ENCODE measurements at regions not wholly inside any gene's neighbourhood (a gene's known extent, or its start where the extent isn't known, plus 50 kb on each side); places are given as distances from the start of the nearest gene placed in this dataset.
"Not testable (repeated sequence)": the region's sequence is repeated elsewhere in the genome, so short reads cannot be mapped to it uniquely, and the experiment has no call there.

DNA sequence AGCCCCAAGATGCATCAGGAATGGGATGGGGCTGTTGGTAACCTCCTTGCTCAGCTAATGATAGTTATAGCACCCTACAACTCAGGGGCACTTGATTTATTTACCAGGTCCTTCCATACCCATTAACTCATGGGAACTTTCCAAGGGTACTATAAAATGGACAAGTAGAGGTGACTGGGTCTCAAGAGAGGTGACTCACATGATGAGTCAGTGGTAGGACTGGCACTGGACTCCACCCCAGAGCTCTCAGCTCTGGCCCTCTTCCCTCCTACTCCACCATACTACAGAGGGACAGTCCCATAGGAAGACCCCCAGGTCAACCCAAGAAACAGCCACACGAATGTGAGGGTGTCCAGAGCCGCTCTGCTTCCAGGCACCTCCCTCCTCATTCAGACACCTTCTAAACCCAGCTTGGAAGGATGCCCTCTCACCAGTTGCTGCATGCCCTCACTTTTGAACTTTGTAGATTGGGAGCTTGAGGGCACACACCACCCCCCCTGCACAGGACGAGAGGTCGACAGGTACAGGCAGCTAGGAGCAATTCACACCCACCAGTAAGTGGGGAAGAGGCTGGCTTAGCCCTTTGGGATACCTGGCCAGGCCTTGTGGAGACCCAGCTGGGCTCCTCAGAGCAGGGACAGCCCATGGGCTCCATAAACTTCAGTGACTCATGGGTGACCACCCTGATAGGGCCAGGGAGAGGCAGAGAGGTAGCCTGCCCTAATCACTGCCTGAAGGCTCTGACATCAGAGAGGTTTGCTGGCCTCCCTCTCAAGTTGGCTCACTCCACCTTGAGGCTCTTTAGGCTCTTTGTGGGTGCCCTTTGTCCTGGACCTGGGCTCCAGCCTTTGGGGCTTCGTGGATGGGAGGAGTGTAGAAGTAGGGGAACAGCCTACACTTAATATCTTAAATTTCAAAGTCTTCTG is 81.6 kb upstream of the MLN start:
- no peak overlapping the region for H3K4me3 ChIP-seq (ENCODE audit: low read length)
- H3F3A ChIP-seq (ENCODE audit: control insufficient read depth, insufficient read depth), result no peaks in the 10 kb centered on the region
- no peaks in the 10 kb centered on the region for H3K9me3 ChIP-seq (ENCODE audit: control insufficient read depth, insufficient read depth, low read length)
- H4K20me1 ChIP-seq (ENCODE audit: control insufficient read depth, insufficient read depth, low read depth, low read length), result no peaks in the 10 kb centered on the region
- 0 out of 2 replicates have a peak, but pooled peaks cover 3% of the 10 kb centered on the region for H3K27me3 ChIP-seq (ENCODE audit: control insufficient read depth, low read length)
- no peak overlapping the region for H3K4me2 ChIP-seq (ENCODE audit: low read length)
- H3K36me3 ChIP-seq (ENCODE audit: control insufficient read depth, low read length), result no peaks in the 10 kb centered on the region
- no peaks in the 10 kb centered on the region for H3K4me1 ChIP-seq (ENCODE audit: control insufficient read depth, low read length)
- H3K9me2 ChIP-seq (replicated peaks; ENCODE audit: control insufficient read depth, low read length), result no peaks in the 10 kb centered on the region
- no peak overlapping the region for H3K27ac ChIP-seq (ENCODE audit: low read depth, low read length)
- no peaks in the 10 kb centered on the region for H3K79me2 ChIP-seq (ENCODE audit: control insufficient read depth, low read length)
- no peak for TF ChIP-seq EZH2phosphoT487 (IDR thresholded peaks at IDR 0.05; ENCODE audit: borderline replicate concordance, low read length)
- TF ChIP-seq, protein P1, sequence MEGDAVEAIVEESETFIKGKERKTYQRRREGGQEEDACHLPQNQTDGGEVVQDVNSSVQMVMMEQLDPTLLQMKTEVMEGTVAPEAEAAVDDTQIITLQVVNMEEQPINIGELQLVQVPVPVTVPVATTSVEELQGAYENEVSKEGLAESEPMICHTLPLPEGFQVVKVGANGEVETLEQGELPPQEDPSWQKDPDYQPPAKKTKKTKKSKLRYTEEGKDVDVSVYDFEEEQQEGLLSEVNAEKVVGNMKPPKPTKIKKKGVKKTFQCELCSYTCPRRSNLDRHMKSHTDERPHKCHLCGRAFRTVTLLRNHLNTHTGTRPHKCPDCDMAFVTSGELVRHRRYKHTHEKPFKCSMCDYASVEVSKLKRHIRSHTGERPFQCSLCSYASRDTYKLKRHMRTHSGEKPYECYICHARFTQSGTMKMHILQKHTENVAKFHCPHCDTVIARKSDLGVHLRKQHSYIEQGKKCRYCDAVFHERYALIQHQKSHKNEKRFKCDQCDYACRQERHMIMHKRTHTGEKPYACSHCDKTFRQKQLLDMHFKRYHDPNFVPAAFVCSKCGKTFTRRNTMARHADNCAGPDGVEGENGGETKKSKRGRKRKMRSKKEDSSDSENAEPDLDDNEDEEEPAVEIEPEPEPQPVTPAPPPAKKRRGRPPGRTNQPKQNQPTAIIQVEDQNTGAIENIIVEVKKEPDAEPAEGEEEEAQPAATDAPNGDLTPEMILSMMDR (IDR thresholded peaks at IDR 0.05; ENCODE audit: low read depth, low read length, poor library complexity, severe bottlenecking), result no peak

DNA sequence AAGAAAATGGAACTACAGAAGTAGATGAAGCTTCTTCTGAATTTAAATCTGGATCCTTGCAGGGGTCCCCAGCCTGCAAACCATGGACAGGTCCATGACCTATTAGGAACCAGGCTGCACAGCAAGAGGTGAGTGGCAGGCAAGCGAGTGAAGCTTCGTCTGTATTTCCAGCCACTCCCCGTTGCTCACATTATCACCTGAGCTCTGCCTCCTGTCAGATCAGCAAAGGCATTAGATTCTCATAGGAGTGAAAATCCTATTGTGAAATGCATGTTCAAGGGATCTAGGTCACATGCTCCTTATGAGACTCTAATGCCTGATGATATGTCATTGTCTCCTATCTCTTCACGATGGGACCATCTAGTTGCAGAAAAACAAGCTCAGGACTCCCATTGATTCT is 79.8 kb upstream of the MLN start:
- not testable (repeated sequence) for H3K4me3 ChIP-seq (ENCODE audit: low read length); H3K4me1 ChIP-seq (ENCODE audit: control insufficient read depth, low read length); H3K9me3 ChIP-seq (ENCODE audit: control insufficient read depth, insufficient read depth, low read length); H4K20me1 ChIP-seq (ENCODE audit: control insufficient read depth, insufficient read depth, low read depth, low read length); H3K27me3 ChIP-seq (ENCODE audit: control insufficient read depth, low read length); H3K27ac ChIP-seq (ENCODE audit: low read depth, low read length); H3K79me2 ChIP-seq (ENCODE audit: control insufficient read depth, low read length); H3K4me2 ChIP-seq (ENCODE audit: low read length); H3K9me2 ChIP-seq (replicated peaks; ENCODE audit: control insufficient read depth, low read length); H3K36me3 ChIP-seq (ENCODE audit: control insufficient read depth, low read length); H3F3A ChIP-seq (ENCODE audit: control insufficient read depth, insufficient read depth)

DNA sequence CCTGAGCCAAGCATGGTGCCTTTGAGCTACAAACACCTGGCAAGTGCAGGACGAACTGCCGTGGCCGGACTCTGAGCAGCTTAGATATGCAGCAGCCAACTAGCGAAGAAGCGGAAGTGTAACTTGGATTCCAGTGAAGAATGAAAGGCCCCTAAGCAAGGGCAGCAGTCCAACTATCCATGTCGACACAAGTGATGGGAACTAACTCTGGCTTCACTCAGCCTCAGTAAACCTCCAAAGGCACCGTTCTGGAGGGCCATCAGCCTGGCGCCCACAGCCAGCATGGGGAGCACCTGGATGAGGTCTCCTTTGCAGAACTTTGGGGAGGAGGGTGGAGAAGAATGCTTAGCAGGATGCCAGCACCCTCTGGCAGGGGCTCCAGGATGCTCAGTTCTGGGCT is 78.4 kb upstream of the MLN start:
- Histone ChIP-seq H3F3A (ENCODE audit: control insufficient read depth, insufficient read depth) (no peaks in the 10 kb centered on the region), H3K27ac (ENCODE audit: low read depth, low read length) (no peak overlapping the region)

DNA sequence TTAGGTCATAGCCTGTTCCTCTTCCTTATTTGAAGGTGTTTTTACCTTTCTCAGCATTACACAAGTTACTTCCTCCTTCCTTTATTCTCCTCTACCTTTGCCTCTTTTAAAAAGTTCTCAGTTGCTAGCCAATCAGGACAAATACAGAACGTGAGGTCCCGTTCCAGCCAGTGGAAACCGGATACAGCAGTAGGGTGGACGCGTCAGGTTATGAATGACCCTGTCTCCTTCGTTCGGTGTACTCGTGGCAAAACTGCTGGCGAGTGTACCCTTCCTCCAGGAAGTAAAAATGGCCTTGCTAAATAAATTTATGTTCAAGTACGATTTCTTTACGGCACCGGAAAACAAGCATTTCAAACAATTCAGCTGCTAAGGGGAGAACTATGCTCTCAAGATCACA is 77.0 kb upstream of the MLN start:
- Histone ChIP-seq H4K20me1 (ENCODE audit: control insufficient read depth, insufficient read depth, low read depth, low read length) (no peaks in the 10 kb centered on the region), H3K79me2 (ENCODE audit: control insufficient read depth, low read length) (no peaks in the 10 kb centered on the region), H3K9me3 (ENCODE audit: control insufficient read depth, insufficient read depth, low read length) (no peaks in the 10 kb centered on the region), H3K4me1 (ENCODE audit: control insufficient read depth, low read length) (no peaks in the 10 kb centered on the region), H3K27me3 (ENCODE audit: control insufficient read depth, low read length) (0 out of 2 replicates have a peak, but pooled peaks cover 6% of the 10 kb centered on the region), H3K36me3 (ENCODE audit: control insufficient read depth, low read length) (no peaks in the 10 kb centered on the region), H3K4me3 (ENCODE audit: low read length) (no peak overlapping the region), H3K27ac (ENCODE audit: low read depth, low read length) (no peak overlapping the region), H3K9me2 (replicated peaks; ENCODE audit: control insufficient read depth, low read length) (no peaks in the 10 kb centered on the region), H3F3A (ENCODE audit: control insufficient read depth, insufficient read depth) (no peaks in the 10 kb centered on the region), H3K4me2 (ENCODE audit: low read length) (no peak overlapping the region)
- TF ChIP-seq EZH2phosphoT487 (IDR thresholded peaks at IDR 0.05; ENCODE audit: borderline replicate concordance, low read length), result no peak
- TF ChIP-seq, protein P1 (IDR thresholded peaks at IDR 0.05; ENCODE audit: low read depth, low read length, poor library complexity, severe bottlenecking), result no peak

More for the DNA sequence above, 78.4 kb upstream of the MLN start:
- Histone ChIP-seq H4K20me1 (ENCODE audit: control insufficient read depth, insufficient read depth, low read depth, low read length) (no peaks in the 10 kb centered on the region), H3K4me1 (ENCODE audit: control insufficient read depth, low read length) (no peaks in the 10 kb centered on the region), H3K4me3 (ENCODE audit: low read length) (no peak overlapping the region), H3K9me2 (replicated peaks; ENCODE audit: control insufficient read depth, low read length) (no peaks in the 10 kb centered on the region), H3K4me2 (ENCODE audit: low read length) (no peak overlapping the region), H3K79me2 (ENCODE audit: control insufficient read depth, low read length) (no peaks in the 10 kb centered on the region), H3K9me3 (ENCODE audit: control insufficient read depth, insufficient read depth, low read length) (no peaks in the 10 kb centered on the region), H3K27me3 (ENCODE audit: control insufficient read depth, low read length) (0 out of 2 replicates have a peak, but pooled peaks cover 9% of the 10 kb centered on the region), H3K36me3 (ENCODE audit: control insufficient read depth, low read length) (no peaks in the 10 kb centered on the region)
- TF ChIP-seq EZH2phosphoT487 (IDR thresholded peaks at IDR 0.05; ENCODE audit: borderline replicate concordance, low read length), result no peak
- TF ChIP-seq, protein P1 (IDR thresholded peaks at IDR 0.05; ENCODE audit: low read depth, low read length, poor library complexity, severe bottlenecking), result no peak
